Esophagus (tissue), 2 donors: ENCODE measurements at regions not wholly inside any gene's neighbourhood (a gene's known extent, or its start where the extent isn't known, plus 50 kb on each side); places are given as distances from the start of the nearest gene placed in this dataset.
A peak's percentile ranks its signal among the peaks of the same experiment; 100 is the strongest.

Experiments
- H3K27ac ChIP-seq, 2 donors: one replicate each; pipeline ENCODE4 v1.5.1; 2013; ENCODE audit warnings: low read depth in 2 of 2, mild to moderate bottlenecking in 2 of 2, inconsistent platforms in 1 of 2, low read length in 1 of 2, moderate library complexity in 1 of 2
- H3K27me3 ChIP-seq, 2 donors: one replicate each; pipeline ENCODE4 v1.6.1; 2013; ENCODE audit warnings: low read length in 2 of 2, control low read depth in 1 of 2, mild to moderate bottlenecking in 1 of 2; ENCODE audit not compliant: insufficient read depth in 2 of 2, control insufficient read depth in 1 of 2
- H3K36me3 ChIP-seq, 2 donors: one replicate each; pipeline ENCODE4 v1.6.1; 2013; ENCODE audit warnings: low read length in 1 of 2; ENCODE audit not compliant: control insufficient read depth in 2 of 2, insufficient read depth in 2 of 2
- H3K4me1 ChIP-seq, 2 donors: one replicate each; pipeline ENCODE4 v1.6.1; 2013; ENCODE audit warnings: low read length in 1 of 2; ENCODE audit not compliant: control insufficient read depth in 2 of 2, insufficient read depth in 2 of 2
- H3K4me3 ChIP-seq, 2 donors: one replicate each; pipeline ENCODE4 v1.5.1; 2013; ENCODE audit warnings: low read length in 2 of 2, mild to moderate bottlenecking in 2 of 2, low read depth in 1 of 2, moderate library complexity in 1 of 2
- H3K9me3 ChIP-seq, 2 donors: one replicate each; pipeline ENCODE4 v1.6.1; 2013; ENCODE audit warnings: mild to moderate bottlenecking in 2 of 2, low read depth in 1 of 2, low read length in 1 of 2, moderate library complexity in 1 of 2; ENCODE audit not compliant: control insufficient read depth in 2 of 2, insufficient read depth in 1 of 2
- WGBS, 2 donors: extraction: QIAGEN DNeasy Blood & Tissue Kit; methylation state at CpG; one replicate each; pipeline ENCODE4 v1.1.7; 2013; 5-methylcytosine and 5-hydroxymethylcytosine counted together
- donor health status: healthy with polysubstance abuse.
- donor health status: Bipolar disorder and iron deficiency.

GRCh38 chr2:236767941-236768340, 198.3 kb downstream of the ACKR3 start:
- H3K9me3 ChIP-seq: no peaks in the 10 kb centered on the region
- H3K36me3 ChIP-seq: no peaks in the 10 kb centered on the region
- no peak overlapping the region for H3K27ac ChIP-seq
- no peak overlapping the region for H3K4me3 ChIP-seq
- WGBS, 2 donors: 86 to 89% methylated on average over 7 of the region's 7 CpGs
- H3K27me3 ChIP-seq: no peaks in the 10 kb centered on the region
- peaks cover 0 to 5% of the 10 kb centered on the region in 2 donors for H3K4me1 ChIP-seq

- H3K4me1 ChIP-seq: peaks cover 0 to 5% of the 10 kb centered on the region in 2 donors
- no peaks in the 10 kb centered on the region for H3K36me3 ChIP-seq
- no peaks in the 10 kb centered on the region for H3K27me3 ChIP-seq
- 81 to 90% methylated on average over 4 of the region's 4 CpGs for WGBS, 2 donors
- H3K9me3 ChIP-seq: no peaks in the 10 kb centered on the region
- no peak overlapping the region for H3K4me3 ChIP-seq
- no peak overlapping the region for H3K27ac ChIP-seq
Measured at GRCh38 chr2:236768393-236769140, 198.9 kb downstream of the ACKR3 start.

- Histone ChIP-seq H3K4me3 (no peak overlapping the region), H3K9me3 (no peaks in the 10 kb centered on the region), H3K27me3 (no peaks in the 10 kb centered on the region), H3K27ac (peak overlapping the region; percentile 39 to 74), H3K36me3 (no peaks in the 10 kb centered on the region), H3K4me1 (peaks cover 0 to 5% of the 10 kb centered on the region in 2 donors)
- 56 to 62% methylated on average over 9 of the region's 9 CpGs for WGBS, 2 donors
Measured at GRCh38 chr2:236769981-236770671, 200.5 kb downstream of the ACKR3 start.

- H3K27me3 ChIP-seq: no peaks in the 10 kb centered on the region
- WGBS, 2 donors: 75 to 79% methylated on average over 17 of the region's 17 CpGs
- H3K36me3 ChIP-seq: no peaks in the 10 kb centered on the region
- no peak overlapping the region for H3K27ac ChIP-seq
- H3K9me3 ChIP-seq: no peaks in the 10 kb centered on the region
- H3K4me3 ChIP-seq: no peak overlapping the region
- peaks cover 0 to 5% of the 10 kb centered on the region in 2 donors for H3K4me1 ChIP-seq
Measured at GRCh38 chr2:236772220-236772837, 202.7 kb downstream of the ACKR3 start.

GRCh38 chr2:236773206-236773605, 203.6 kb downstream of the ACKR3 start:
- H3K27me3 ChIP-seq: no peaks in the 10 kb centered on the region
- 78 to 91% methylated on average over 9 of the region's 9 CpGs for WGBS, 2 donors
- no peaks in the 10 kb centered on the region for H3K36me3 ChIP-seq
- H3K9me3 ChIP-seq: no peaks in the 10 kb centered on the region
- H3K4me3 ChIP-seq: no peak overlapping the region
- peaks cover 5% of the 10 kb centered on the region in 2 donors for H3K4me1 ChIP-seq
- no peak overlapping the region for H3K27ac ChIP-seq

- Histone ChIP-seq H3K4me1 (peaks cover 5% of the 10 kb centered on the region in 2 donors), H3K4me3 (no peak overlapping the region), H3K27ac (no peak overlapping the region), H3K36me3 (no peaks in the 10 kb centered on the region), H3K27me3 (no peaks in the 10 kb centered on the region), H3K9me3 (no peaks in the 10 kb centered on the region)
- WGBS, 2 donors: 80 to 81% methylated on average over 9 of the region's 9 CpGs
Measured at GRCh38 chr2:236774171-236774570, 204.5 kb downstream of the ACKR3 start.

- Histone ChIP-seq H3K36me3 (no peaks in the 10 kb centered on the region), H3K9me3 (no peaks in the 10 kb centered on the region), H3K27me3 (no peaks in the 10 kb centered on the region), H3K4me3 (no peak overlapping the region), H3K27ac (no peak overlapping the region), H3K4me1 (peaks cover 0 to 5% of the 10 kb centered on the region in 2 donors)
- WGBS, 2 donors: 33 to 44% methylated on average over 2 of the region's 2 CpGs
Measured at GRCh38 chr2:236775511-236775910, 205.9 kb downstream of the ACKR3 start.

- Histone ChIP-seq H3K4me1 (peaks cover 0 to 5% of the 10 kb centered on the region in 2 donors), H3K27me3 (no peaks in the 10 kb centered on the region)
Measured at GRCh38 chr2:236776206-236776605, 206.6 kb downstream of the ACKR3 start.

GRCh38 chr2:236776695-236777251, 207.1 kb downstream of the ACKR3 start:
- H3K4me3 ChIP-seq: no peak overlapping the region
- peaks cover 0 to 5% of the 10 kb centered on the region in 2 donors for H3K4me1 ChIP-seq
- no peaks in the 10 kb centered on the region for H3K9me3 ChIP-seq
- H3K27ac ChIP-seq: no peak overlapping the region
- 36 to 50% methylated on average over 8 of the region's 8 CpGs for WGBS, 2 donors
- H3K27me3 ChIP-seq: no peaks in the 10 kb centered on the region
- no peaks in the 10 kb centered on the region for H3K36me3 ChIP-seq

More at GRCh38 chr2:236776206-236776605, 206.6 kb downstream of the ACKR3 start:
- 82 to 87% methylated on average over 10 of the region's 10 CpGs for WGBS, 2 donors
- Histone ChIP-seq H3K36me3 (no peaks in the 10 kb centered on the region), H3K9me3 (no peaks in the 10 kb centered on the region), H3K4me3 (no peak overlapping the region), H3K27ac (no peak overlapping the region)
